ENCODE measurements at regions not wholly inside any gene's neighbourhood (a gene's known extent, or its start where the extent isn't known, plus 50 kb on each side); places are given as distances from the start of the nearest gene placed in this dataset.

DNA sequence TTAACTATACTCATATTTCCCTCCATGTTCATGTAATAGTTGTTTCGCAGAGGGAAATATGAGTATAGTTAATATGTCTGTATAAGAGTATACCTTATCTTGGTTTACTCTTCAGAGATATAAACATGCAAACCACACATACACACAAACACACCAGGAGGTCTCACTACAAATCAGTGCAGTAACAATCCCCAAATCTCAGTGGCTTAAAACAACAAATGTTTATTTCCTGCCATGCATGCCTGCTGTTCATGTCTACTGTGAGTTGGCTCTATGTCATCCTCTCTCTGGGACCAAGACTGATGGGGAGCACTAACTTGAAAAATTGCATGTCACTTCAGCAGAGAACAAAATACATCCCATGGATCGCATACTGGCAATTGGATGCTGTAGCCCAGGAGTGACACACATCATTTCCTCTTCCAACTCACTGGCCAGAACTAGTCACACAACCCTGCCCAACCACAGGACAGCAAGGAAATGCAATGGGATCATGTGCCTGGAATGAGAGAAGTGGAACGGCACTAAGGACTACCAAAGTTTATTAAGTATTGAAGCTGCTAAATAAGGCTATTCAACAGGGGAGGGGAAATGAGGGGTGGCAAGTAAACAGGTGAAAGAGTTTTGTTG lies 89.0 kb upstream of the DTNBP1 start:
- TF ChIP-seq, protein P1, sequence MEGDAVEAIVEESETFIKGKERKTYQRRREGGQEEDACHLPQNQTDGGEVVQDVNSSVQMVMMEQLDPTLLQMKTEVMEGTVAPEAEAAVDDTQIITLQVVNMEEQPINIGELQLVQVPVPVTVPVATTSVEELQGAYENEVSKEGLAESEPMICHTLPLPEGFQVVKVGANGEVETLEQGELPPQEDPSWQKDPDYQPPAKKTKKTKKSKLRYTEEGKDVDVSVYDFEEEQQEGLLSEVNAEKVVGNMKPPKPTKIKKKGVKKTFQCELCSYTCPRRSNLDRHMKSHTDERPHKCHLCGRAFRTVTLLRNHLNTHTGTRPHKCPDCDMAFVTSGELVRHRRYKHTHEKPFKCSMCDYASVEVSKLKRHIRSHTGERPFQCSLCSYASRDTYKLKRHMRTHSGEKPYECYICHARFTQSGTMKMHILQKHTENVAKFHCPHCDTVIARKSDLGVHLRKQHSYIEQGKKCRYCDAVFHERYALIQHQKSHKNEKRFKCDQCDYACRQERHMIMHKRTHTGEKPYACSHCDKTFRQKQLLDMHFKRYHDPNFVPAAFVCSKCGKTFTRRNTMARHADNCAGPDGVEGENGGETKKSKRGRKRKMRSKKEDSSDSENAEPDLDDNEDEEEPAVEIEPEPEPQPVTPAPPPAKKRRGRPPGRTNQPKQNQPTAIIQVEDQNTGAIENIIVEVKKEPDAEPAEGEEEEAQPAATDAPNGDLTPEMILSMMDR (IDR thresholded peaks at IDR 0.05), result no peak
- no peak for TF ChIP-seq POLR2A (IDR thresholded peaks at IDR 0.05)
- TF ChIP-seq POLR2AphosphoS5 (IDR thresholded peaks at IDR 0.05), result no peak
- no peak for TF ChIP-seq EP300 (IDR thresholded peaks at IDR 0.05)

Data from stomach (tissue), 4 donors.